Neural cell (in vitro differentiated cells): ENCODE measurements at regions not wholly inside any gene's neighbourhood (a gene's known extent, or its start where the extent isn't known, plus 50 kb on each side); places are given as distances from the start of the nearest gene placed in this dataset.

Experiments used
- H2AFZ ChIP-seq: fragments of 200-600, 300-800 bp; sonication (generic), shearing (Covaris generic); 2 replicates; pipeline ENCODE4 v1.6.0; 2014; ENCODE audit warnings: low read depth, mild to moderate bottlenecking, antibody characterized with exemption, low read length, moderate library complexity
- H3F3A ChIP-seq: fragments of 200-600 bp; shearing (Covaris generic); 2 replicates; pipeline ENCODE4 v1.6.1; 2016; ENCODE audit warnings: mild to moderate bottlenecking, moderate library complexity, mixed read lengths, antibody characterized with exemption, low read length; ENCODE audit not compliant: insufficient read depth, poor library complexity, severe bottlenecking
- H3K27ac ChIP-seq: fragments of 200-600, 300-800 bp; sonication (generic), shearing (Covaris generic); 2 replicates; pipeline ENCODE4 v1.5.1; 2014; ENCODE audit warnings: mild to moderate bottlenecking, low read length, moderate library complexity
- H3K27me3 ChIP-seq: fragments of 300-800, 200-600 bp; sonication (generic), shearing (Covaris generic); 2 replicates; pipeline ENCODE4 v1.6.0; 2014; ENCODE audit warnings: mild to moderate bottlenecking, low read depth, low read length, moderate library complexity; ENCODE audit not compliant: insufficient read depth
- H3K36me3 ChIP-seq: fragments of 300-800, 200-600 bp; sonication (generic), shearing (Covaris generic); 2 replicates; pipeline ENCODE4 v1.5.1; 2014; ENCODE audit warnings: mild to moderate bottlenecking, antibody characterized with exemption, low read length, moderate library complexity; ENCODE audit not compliant: insufficient read depth
- H3K4me2 ChIP-seq: fragments of 300-800, 200-600 bp; sonication (generic), shearing (Covaris generic); 2 replicates; pipeline ENCODE4 v1.6.0; 2014; ENCODE audit warnings: mild to moderate bottlenecking, low read length
- H3K4me3 ChIP-seq: fragments of 300-800, 200-600 bp; sonication (generic), shearing (Covaris generic); 2 replicates; pipeline ENCODE4 v1.5.1; 2014; ENCODE audit warnings: mild to moderate bottlenecking, low read length, moderate library complexity
- H3K79me2 ChIP-seq: fragments of 200-600 bp; shearing (Covaris generic); replicated peaks from 2 replicates; pipeline ENCODE4 v1.6.0; 2014; ENCODE audit warnings: mild to moderate bottlenecking, low read length, moderate library complexity; ENCODE audit not compliant: insufficient read depth
- H3K9ac ChIP-seq: fragments of 300-800, 200-600 bp; sonication (generic), shearing (Covaris generic); 2 replicates; pipeline ENCODE4 v1.6.1; 2016; ENCODE audit warnings: mild to moderate bottlenecking, low read length, mixed read lengths
- H3K9me2 ChIP-seq: fragments of 200-600 bp; shearing (Covaris generic); 2 replicates; pipeline ENCODE4 v1.6.1; 2016; ENCODE audit warnings: mild to moderate bottlenecking, low read length, mixed read lengths; ENCODE audit not compliant: insufficient read depth
- H3K9me3 ChIP-seq: fragments of 200-600, 300-800 bp; sonication (generic), shearing (Covaris generic); 2 replicates; pipeline ENCODE4 v1.6.1; 2016; ENCODE audit warnings: mild to moderate bottlenecking, mixed run types, low read length, moderate library complexity, mixed read lengths
- H4K20me1 ChIP-seq: fragments of 200-600 bp; shearing (Covaris generic); 2 replicates; pipeline ENCODE4 v1.6.1; 2016; ENCODE audit warnings: mild to moderate bottlenecking, mixed run types; ENCODE audit not compliant: insufficient read depth
- EP300 ChIP-seq: fragments of 450-650 bp; conservative IDR thresholded peaks from 2 replicates; pipeline ENCODE4 v1.6.1; 2014; ENCODE audit warnings: antibody characterized with exemption, mild to moderate bottlenecking, moderate library complexity; ENCODE audit not compliant: poor library complexity, severe bottlenecking
- EZH2 ChIP-seq: fragments of 200-600, 300-800 bp; shearing (Covaris generic), sonication (generic); IDR thresholded peaks from 2 replicates; pipeline ENCODE4 v1.6.1; 2014; ENCODE audit warnings: antibody characterized with exemption, low read length, borderline replicate concordance, mild to moderate bottlenecking; ENCODE audit not compliant: insufficient read depth, poor library complexity, severe bottlenecking
- MXI1 ChIP-seq: fragments of 450-650 bp; conservative IDR thresholded peaks from 2 replicates; pipeline ENCODE4 v1.6.1; 2014; ENCODE audit warnings: antibody characterized with exemption, mild to moderate bottlenecking; ENCODE audit not compliant: poor library complexity, severe bottlenecking
- POLR2AphosphoS5 ChIP-seq: IDR thresholded peaks from 2 replicates; pipeline ENCODE4 v1.6.1; 2012
- RAD21 ChIP-seq: fragments of 450-650 bp; conservative IDR thresholded peaks from 2 replicates; pipeline ENCODE4 v1.6.1; 2014; ENCODE audit warnings: antibody characterized with exemption, mild to moderate bottlenecking, moderate library complexity
- SMC3 ChIP-seq: fragments of 450-650 bp; conservative IDR thresholded peaks from 2 replicates; pipeline ENCODE4 v1.6.1; 2014; ENCODE audit warnings: antibody characterized with exemption, mild to moderate bottlenecking, moderate library complexity; ENCODE audit not compliant: poor library complexity
- TAF1 ChIP-seq: IDR thresholded peaks from 2 replicates; pipeline ENCODE4 v1.6.1; 2012; ENCODE audit warnings: low read depth
- TF ChIP-seq, protein P1 (sequence below): fragments of 450-650 bp; IDR thresholded peaks from 2 replicates; pipeline ENCODE4 v1.5.1; 2014; ENCODE audit warnings: antibody characterized with exemption, mild to moderate bottlenecking, moderate library complexity; ENCODE audit not compliant: poor library complexity, severe bottlenecking
- TF ChIP-seq, protein P2 (sequence below): IDR thresholded peaks from 2 replicates; pipeline ENCODE4 v1.6.1; 2012; ENCODE audit warnings: borderline replicate concordance

DNA sequence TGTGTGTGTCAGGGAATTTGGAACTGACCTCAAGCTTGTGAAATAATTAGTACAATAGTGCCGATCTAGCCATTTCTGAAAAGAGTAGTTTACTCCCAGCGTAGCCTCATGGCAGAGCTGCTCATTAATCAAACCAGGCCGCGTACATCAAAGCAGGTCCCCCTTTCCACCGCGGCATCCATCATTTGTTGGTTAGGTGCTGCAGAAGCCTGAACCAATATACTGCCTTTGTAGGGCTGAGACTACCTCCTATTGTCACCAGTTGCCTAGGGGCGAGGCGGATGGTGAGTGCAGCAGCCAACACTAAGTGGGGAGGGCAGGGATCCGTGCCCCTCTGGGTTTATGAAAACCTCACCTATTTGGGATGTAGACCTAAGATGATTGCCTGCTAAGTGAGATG is 264.1 kb downstream of the TMEM114 start:
- H3K4me3 ChIP-seq = no peak overlapping the region
- H3K36me3 ChIP-seq = no peaks in the 10 kb centered on the region
- H3F3A ChIP-seq = no peaks in the 10 kb centered on the region
- no peaks in the 10 kb centered on the region for H3K9me2 ChIP-seq
- TF ChIP-seq, protein P1, sequence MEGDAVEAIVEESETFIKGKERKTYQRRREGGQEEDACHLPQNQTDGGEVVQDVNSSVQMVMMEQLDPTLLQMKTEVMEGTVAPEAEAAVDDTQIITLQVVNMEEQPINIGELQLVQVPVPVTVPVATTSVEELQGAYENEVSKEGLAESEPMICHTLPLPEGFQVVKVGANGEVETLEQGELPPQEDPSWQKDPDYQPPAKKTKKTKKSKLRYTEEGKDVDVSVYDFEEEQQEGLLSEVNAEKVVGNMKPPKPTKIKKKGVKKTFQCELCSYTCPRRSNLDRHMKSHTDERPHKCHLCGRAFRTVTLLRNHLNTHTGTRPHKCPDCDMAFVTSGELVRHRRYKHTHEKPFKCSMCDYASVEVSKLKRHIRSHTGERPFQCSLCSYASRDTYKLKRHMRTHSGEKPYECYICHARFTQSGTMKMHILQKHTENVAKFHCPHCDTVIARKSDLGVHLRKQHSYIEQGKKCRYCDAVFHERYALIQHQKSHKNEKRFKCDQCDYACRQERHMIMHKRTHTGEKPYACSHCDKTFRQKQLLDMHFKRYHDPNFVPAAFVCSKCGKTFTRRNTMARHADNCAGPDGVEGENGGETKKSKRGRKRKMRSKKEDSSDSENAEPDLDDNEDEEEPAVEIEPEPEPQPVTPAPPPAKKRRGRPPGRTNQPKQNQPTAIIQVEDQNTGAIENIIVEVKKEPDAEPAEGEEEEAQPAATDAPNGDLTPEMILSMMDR = no peak
- TF ChIP-seq RAD21 = no peak
- no peak for TF ChIP-seq POLR2AphosphoS5
- no peak for TF ChIP-seq TAF1
- no peak for TF ChIP-seq SMC3
- TF ChIP-seq, protein P2, sequence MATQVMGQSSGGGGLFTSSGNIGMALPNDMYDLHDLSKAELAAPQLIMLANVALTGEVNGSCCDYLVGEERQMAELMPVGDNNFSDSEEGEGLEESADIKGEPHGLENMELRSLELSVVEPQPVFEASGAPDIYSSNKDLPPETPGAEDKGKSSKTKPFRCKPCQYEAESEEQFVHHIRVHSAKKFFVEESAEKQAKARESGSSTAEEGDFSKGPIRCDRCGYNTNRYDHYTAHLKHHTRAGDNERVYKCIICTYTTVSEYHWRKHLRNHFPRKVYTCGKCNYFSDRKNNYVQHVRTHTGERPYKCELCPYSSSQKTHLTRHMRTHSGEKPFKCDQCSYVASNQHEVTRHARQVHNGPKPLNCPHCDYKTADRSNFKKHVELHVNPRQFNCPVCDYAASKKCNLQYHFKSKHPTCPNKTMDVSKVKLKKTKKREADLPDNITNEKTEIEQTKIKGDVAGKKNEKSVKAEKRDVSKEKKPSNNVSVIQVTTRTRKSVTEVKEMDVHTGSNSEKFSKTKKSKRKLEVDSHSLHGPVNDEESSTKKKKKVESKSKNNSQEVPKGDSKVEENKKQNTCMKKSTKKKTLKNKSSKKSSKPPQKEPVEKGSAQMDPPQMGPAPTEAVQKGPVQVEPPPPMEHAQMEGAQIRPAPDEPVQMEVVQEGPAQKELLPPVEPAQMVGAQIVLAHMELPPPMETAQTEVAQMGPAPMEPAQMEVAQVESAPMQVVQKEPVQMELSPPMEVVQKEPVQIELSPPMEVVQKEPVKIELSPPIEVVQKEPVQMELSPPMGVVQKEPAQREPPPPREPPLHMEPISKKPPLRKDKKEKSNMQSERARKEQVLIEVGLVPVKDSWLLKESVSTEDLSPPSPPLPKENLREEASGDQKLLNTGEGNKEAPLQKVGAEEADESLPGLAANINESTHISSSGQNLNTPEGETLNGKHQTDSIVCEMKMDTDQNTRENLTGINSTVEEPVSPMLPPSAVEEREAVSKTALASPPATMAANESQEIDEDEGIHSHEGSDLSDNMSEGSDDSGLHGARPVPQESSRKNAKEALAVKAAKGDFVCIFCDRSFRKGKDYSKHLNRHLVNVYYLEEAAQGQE = no peak
- no peak for TF ChIP-seq MXI1
- TF ChIP-seq EZH2 = no peak
- TF ChIP-seq EP300 = no peak
- H3K9ac ChIP-seq = no peak overlapping the region
- H3K27ac ChIP-seq = no peak overlapping the region
- H3K9me3 ChIP-seq = no peaks in the 10 kb centered on the region
- no peaks in the 10 kb centered on the region for H3K27me3 ChIP-seq
- H2AFZ ChIP-seq = no peak overlapping the region
- H3K4me2 ChIP-seq = no peak overlapping the region
- H3K79me2 ChIP-seq = no peaks in the 10 kb centered on the region
- no peaks in the 10 kb centered on the region for H4K20me1 ChIP-seq

DNA sequence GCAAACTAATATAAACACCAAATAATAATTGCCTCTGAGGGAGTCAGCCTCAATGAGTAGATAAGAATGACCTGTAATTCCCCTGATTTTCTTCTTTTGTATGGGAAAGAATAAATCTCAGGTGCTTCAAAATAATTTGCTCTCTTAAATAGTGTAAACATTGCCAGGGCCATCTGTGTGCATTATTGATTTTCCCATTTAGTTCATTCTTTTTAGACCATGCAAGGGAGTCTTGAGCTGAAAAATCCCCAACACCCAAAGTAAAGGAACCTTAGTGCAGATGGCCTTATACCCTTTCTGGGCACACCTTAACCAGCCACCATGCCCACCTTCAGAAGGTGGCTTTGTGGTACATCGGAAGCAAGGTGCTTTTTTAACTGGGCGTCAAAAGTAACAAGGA is 267.2 kb downstream of the TMEM114 start:
- Histone ChIP-seq H3K27ac (no peak overlapping the region), H3K79me2 (no peaks in the 10 kb centered on the region), H3K4me3 (no peak overlapping the region), H3K4me2 (no peak overlapping the region), H3K36me3 (no peaks in the 10 kb centered on the region), H4K20me1 (no peaks in the 10 kb centered on the region), H3K27me3 (no peaks in the 10 kb centered on the region), H3F3A (no peaks in the 10 kb centered on the region), H3K9me2 (no peaks in the 10 kb centered on the region), H2AFZ (no peak overlapping the region), H3K9ac (no peak overlapping the region), H3K9me3 (no peaks in the 10 kb centered on the region)
- TF ChIP-seq TAF1 (no peak), RAD21 (no peak), EZH2 (no peak), POLR2AphosphoS5 (no peak), MXI1 (no peak), EP300 (no peak), SMC3 (no peak)
- TF ChIP-seq, protein P1 = no peak
- TF ChIP-seq, protein P2 = no peak
